GM18517 (cell line): ENCODE measurements at regions not wholly inside any gene's neighbourhood (a gene's known extent, or its start where the extent isn't known, plus 50 kb on each side); places are given as distances from the start of the nearest gene placed in this dataset.
A peak's percentile ranks its signal among the peaks of the same experiment; 100 is the strongest.

Experiments
- ATAC-seq: cut with Tn5 transposase; IDR thresholded peaks from one replicate; pipeline ENCODE4 v1.9.1; 2021; ENCODE audit warnings: mild to moderate bottlenecking, moderate library complexity; ENCODE audit not compliant: unreplicated experiment

GRCh38 chr15:59953392-59953883 is 50.7 kb upstream of the FOXB1 start:
- ATAC-seq, result no peak

GRCh38 chr15:59952960-59953359 is 51.2 kb upstream of the FOXB1 start:
- ATAC-seq, result no peak

DNA sequence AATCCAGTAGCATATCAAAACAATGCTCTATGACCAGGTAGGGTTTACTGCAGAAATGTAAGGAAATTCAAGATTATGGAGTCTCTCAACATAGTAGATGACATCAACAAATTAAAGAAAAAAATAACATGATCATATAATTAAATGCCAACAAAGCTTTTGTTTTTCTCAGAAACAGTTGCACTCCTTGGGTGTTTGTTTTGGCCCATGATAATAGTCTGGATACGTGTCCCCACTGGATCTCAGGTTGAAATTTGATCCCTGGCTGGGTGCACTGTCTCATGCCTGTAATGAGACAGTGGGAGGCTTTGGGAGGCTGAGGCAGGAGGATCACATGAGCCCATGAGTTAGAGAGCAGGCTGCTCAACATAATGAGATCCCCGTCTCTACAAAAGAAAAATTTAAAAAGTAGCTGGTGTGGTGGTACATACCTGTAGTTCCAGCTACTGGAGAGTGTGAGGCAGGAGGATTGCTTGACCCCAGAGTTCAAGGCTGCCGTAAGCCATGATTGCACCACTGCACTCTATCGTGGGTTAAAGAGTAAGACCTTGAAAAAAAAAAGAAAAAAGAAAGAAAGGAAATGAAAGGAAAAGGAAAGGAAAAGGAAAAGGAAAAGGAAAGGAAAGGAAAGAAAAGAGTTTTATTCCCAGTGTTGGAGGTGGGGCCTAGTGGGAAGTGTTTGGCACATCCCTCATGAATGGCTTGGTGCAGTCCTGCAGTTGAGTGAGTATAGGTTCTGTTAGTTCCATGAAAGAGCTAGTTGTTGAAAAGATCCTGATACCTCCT is 53.3 kb upstream of the FOXB1 start:
- no peak for ATAC-seq

- ATAC-seq, result no peak
Observed at GRCh38 chr15:59948924-59949613, 55.0 kb upstream of the FOXB1 start.

GRCh38 chr15:59946084-59946483 is 58.0 kb upstream of the FOXB1 start:
- no peak for ATAC-seq

DNA sequence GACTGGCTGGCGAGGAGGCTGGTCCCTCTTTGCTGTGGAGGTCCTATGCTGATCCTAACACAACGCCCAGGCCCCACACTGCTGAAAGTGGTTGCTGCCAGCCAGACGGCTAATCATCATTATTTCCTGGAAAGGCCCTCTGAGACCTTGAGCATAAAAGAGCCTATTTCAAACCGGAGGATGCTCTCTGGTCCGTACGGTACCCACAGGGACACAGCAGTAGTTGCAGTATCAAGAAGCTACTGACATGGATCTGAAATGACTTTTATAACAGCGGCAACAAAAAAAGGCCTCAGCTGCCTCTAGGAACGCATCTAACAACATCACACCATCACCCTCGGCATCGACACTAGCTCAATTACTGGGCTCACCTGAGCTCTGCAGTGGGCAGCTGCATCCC is 59.1 kb upstream of the FOXB1 start:
- ATAC-seq, result no peak

- ATAC-seq, result no peak
Observed at GRCh38 chr15:59941612-59942011, 62.5 kb upstream of the FOXB1 start.

DNA sequence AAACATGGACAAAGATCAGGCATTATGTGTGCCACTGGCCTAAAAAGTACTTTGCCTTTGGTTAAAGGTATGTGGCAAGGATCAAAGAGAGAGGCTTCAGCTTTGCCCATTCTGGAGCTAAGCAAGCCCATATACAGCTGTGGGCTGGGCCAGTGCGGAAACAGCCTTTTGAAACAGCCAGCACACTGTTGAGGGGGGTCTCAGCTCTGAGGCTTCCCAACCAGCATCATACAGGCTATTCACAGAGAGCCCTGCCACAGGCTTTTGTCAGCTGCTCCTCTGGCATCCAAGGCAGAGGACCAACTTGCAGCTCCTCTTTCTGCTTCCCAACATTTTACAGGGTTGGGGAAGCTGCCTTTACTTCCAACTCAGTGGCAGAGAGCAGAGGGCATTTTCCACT is 63.2 kb upstream of the FOXB1 start:
- ATAC-seq, result no peak

GRCh38 chr15:59940456-59940855 is 63.7 kb upstream of the FOXB1 start:
- ATAC-seq, result no peak

GRCh38 chr15:59936741-59937140 is 67.4 kb upstream of the FOXB1 start:
- ATAC-seq, result no peak

DNA sequence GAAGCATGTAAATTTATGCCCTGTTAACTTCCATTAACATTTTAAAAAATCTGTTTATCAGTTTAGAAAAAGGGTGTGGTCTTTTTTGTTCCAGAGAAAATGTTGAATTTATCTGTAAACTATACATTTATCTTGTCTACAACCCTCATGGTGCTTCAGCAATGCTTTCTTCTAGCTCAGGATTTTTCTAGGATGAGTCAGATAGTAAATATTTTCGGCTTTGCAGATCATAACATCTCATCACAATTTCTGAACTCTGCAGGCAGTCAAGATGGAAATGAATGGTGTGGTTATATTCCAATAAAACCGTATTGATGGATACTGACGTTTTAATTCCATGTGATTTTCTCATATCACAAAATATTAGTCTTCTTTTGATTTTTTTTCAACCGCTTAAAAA is 70.5 kb upstream of the FOXB1 start:
- no peak for ATAC-seq

DNA sequence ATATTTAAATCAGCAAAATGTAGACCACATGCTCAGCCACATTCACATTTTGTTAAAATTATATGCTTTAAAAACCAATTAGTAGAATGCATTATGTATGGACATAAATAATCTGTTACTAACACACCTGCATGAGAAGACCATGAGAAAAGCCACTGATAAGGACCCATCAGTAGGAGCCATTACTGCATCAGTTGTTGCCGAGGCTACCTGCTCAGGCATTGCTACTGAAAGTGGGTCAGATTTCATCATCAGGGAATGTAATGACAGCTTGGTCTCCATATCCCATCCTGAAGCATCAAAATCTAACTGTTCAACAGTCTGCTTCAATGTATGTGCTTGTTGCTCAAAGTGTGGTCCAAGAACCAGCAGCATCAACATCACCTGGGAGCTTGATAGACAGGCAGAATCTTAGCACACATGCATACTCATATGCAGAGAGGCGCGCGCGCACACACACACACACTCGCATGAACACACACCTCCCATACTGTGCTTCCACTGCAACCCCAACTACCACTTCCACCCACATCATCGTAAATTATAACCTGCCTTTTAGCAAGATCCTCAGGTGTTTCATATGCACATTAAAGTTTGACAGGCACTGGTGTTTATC is 72.4 kb upstream of the FOXB1 start:
- no peak for ATAC-seq

- ATAC-seq, result no peak
Observed at GRCh38 chr15:59924812-59925522, 79.1 kb upstream of the FOXB1 start.

DNA sequence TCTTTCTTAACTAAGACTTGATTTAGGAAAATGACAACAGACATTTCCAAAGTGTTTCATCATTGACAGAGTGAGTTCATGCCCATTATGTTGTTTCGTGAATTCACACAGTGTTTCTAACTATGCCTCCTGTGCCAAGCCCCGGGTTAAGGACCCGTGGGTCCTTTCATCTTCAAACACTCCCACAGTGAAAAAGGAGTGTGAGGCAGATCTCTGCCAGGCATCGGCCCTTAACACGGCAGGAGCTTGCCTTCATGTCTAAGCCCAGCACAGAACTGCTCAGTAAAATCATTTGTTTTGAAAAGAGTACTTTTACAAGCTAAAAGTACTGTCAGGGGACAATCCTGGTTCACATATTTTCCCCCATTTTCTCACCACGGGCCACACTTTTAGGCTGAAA is 80.0 kb upstream of the FOXB1 start:
- no peak for ATAC-seq

- no peak for ATAC-seq
Observed at GRCh38 chr15:59923508-59923907, 80.6 kb upstream of the FOXB1 start.

DNA sequence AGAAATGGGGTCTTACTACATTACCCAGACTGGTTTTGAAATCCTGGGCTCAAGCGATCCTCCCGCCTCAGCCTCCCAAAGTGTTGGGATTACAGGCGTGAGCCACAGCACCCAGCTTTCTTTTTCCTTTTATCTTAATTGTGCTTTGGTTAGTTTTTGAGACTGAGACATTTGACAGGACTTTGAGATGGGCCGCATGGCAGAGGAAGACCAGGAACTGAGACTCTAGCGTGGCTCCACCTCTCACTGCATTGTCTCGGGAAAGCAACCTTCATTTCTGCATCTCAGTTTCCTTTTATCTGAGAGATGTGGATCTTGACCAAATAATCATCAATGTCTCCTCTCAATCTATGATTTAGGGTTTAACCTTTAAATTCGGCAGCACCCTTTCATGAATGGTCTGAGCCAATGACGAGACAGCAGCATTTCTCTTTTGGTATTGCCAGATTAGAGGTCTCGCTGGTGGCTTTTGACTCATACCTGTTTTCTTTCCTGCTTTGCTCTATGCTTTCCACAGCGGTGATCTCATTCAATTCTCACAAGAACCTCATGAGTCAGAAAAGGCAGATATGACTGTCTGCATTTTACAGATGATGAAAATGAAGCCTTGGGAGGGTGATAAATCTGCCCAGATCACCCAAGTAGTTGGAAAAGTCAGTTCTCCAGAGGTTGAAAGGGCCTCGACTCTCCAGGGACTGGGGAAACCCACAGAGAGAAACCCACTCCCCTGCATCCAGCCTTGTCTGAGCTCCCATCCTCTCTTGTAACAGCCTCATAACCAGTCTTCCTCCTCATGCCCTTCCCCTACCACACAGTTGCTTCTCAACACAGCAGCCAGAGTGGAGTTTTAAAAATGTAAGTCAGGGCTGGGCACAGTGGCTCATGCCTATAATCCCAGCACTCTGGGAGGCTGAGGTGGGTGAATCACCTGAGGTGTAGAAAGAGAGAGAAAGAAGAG is 84.8 kb upstream of the FOXB1 start:
- ATAC-seq, result peak; percentile 89

- ATAC-seq, result peak; percentile 73
Observed at GRCh38 chr15:59917504-59918157, 86.5 kb upstream of the FOXB1 start.

- no peak for ATAC-seq
Observed at GRCh38 chr15:59906046-59906445, 98.1 kb upstream of the FOXB1 start.

GRCh38 chr15:59905176-59905575 is 98.9 kb upstream of the FOXB1 start:
- ATAC-seq, result no peak
